ENCODE measurements at regions not wholly inside any gene's neighbourhood (a gene's known extent, or its start where the extent isn't known, plus 50 kb on each side); places are given as distances from the start of the nearest gene placed in this dataset.

- no peak for TF ChIP-seq POLR2A (IDR thresholded peaks at IDR 0.05)
- TF ChIP-seq, protein P1, sequence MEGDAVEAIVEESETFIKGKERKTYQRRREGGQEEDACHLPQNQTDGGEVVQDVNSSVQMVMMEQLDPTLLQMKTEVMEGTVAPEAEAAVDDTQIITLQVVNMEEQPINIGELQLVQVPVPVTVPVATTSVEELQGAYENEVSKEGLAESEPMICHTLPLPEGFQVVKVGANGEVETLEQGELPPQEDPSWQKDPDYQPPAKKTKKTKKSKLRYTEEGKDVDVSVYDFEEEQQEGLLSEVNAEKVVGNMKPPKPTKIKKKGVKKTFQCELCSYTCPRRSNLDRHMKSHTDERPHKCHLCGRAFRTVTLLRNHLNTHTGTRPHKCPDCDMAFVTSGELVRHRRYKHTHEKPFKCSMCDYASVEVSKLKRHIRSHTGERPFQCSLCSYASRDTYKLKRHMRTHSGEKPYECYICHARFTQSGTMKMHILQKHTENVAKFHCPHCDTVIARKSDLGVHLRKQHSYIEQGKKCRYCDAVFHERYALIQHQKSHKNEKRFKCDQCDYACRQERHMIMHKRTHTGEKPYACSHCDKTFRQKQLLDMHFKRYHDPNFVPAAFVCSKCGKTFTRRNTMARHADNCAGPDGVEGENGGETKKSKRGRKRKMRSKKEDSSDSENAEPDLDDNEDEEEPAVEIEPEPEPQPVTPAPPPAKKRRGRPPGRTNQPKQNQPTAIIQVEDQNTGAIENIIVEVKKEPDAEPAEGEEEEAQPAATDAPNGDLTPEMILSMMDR (IDR thresholded peaks at IDR 0.05) = no peak
- DNase-seq (ENCODE audit: low spot score in 2 of 2) = no peak
- intact Hi-C loops (cut with DNase I; ENCODE audit: low total_unique reads) = no loop called here
- no peak overlapping the region for H3K4me3 ChIP-seq (ENCODE audit: low read depth, poor library complexity, severe bottlenecking)
- WGBS, 2 donors = 70 to 77% methylated on average over 2 of the region's 2 CpGs
Measured at GRCh38 chr5:119740225-119740624, 110.9 kb downstream of the FAM170A start.

DNA sequence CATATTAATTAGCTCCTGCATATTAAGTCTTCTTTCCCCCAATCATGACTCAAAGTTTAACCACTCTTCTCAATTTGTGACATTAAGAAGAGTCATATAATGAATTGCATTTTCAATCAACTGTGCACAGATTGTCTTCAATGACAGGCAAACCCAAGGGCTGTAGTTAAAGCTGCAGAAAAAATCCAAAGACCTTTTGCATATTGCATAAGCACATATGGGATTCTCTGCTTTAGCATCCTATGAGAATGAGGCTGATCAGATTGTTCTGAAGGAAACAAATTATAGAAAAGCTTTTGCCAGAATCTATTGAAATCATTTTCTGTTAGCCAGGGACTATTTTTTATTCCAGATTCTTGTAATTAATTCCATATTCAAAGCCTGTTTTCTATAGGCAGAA, 112.3 kb downstream of the FAM170A start:
- H3K4me3 ChIP-seq (ENCODE audit: low read depth, poor library complexity, severe bottlenecking) = no peak overlapping the region
- no peak for DNase-seq (ENCODE audit: low spot score in 2 of 2)
- intact Hi-C loops (cut with DNase I; ENCODE audit: low total_unique reads) = no loop called here
- no peak for TF ChIP-seq POLR2A (IDR thresholded peaks at IDR 0.05)
- TF ChIP-seq, protein P1 (IDR thresholded peaks at IDR 0.05) = no peak

DNA sequence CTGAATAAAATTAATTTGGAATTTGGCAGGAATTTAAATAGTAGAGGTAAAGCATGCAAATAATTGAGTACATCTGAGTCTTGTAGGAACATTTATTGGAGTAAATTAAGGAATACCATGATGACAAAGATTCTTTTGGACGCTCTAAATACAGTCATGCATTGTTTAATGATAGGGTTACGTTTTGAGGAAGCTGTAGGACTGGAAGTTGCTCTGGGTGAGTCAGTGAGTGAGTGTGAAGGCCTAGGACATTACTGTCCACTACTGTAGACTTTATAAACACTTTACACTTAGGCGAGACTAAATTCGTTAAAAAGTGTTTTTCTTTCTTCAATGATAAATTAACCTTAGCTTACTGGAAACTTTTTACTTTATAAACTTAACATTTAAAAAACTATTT, 113.0 kb downstream of the FAM170A start:
- WGBS, 2 donors = 62 to 72% methylated on average over 4 of the region's 4 CpGs
- TF ChIP-seq POLR2A (IDR thresholded peaks at IDR 0.05) = no peak
- TF ChIP-seq, protein P1 (IDR thresholded peaks at IDR 0.05) = no peak
- intact Hi-C loops (cut with DNase I; ENCODE audit: low total_unique reads) = no loop called here
- DNase-seq (ENCODE audit: low spot score in 2 of 2) = no peak
- no peak overlapping the region for H3K4me3 ChIP-seq (ENCODE audit: low read depth, poor library complexity, severe bottlenecking)

DNA sequence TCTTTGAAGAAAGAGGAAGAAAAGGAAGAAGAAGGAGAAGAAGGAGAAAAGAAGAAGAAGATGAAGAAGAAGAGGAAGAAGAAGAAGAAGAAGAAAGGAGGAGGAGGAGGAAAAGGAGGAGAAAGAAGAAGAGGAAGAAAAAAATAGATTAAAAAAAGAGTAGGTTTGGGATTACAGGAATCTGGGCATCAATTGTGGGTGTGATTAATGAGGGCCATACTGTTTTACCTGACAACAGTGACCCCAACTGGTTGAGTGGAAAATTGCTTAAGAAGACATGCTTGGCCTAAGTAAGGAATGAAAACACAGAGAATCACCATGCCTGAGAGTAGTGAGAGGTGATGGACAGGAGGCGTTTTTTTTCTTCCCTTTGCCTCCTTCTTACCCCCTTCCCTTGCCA, 114.6 kb downstream of the FAM170A start:
- H3K4me3 ChIP-seq (ENCODE audit: low read depth, poor library complexity, severe bottlenecking) = no peak overlapping the region
- DNase-seq (ENCODE audit: low spot score in 2 of 2) = no peak
- intact Hi-C loops (cut with DNase I; ENCODE audit: low total_unique reads) = no loop called here
- TF ChIP-seq, protein P1 (IDR thresholded peaks at IDR 0.05) = no peak
- no peak for TF ChIP-seq POLR2A (IDR thresholded peaks at IDR 0.05)
- WGBS, 2 donors = 47 to 54% methylated on average over 1 of the region's 1 CpG

DNA sequence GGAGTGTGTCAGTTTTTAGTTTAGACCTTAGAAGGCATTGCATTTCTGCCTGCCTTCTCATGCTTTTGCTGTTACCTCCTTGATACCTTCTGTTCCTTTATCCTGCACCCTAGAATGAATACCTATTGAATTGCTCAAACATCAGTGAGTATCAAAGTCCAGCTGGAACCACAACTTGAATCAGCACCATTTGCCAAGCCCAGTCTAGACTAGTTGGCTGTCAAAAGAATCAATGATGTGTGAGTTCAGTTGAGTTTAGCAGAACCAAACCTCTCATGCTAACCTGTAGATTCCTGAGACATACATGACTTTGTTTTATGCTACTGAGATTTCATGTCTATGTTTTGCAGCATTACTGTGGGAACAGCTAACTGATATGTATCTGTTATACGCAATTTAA, 116.6 kb downstream of the FAM170A start:
- no peak overlapping the region for H3K4me3 ChIP-seq (ENCODE audit: low read depth, poor library complexity, severe bottlenecking)
- DNase-seq (ENCODE audit: low spot score in 2 of 2) = no peak
- TF ChIP-seq, protein P1 (IDR thresholded peaks at IDR 0.05) = no peak
- TF ChIP-seq POLR2A (IDR thresholded peaks at IDR 0.05) = no peak
- 81 to 97% methylated on average over 1 of the region's 1 CpG for WGBS, 2 donors
- intact Hi-C loops (cut with DNase I; ENCODE audit: low total_unique reads) = no loop called here

DNA sequence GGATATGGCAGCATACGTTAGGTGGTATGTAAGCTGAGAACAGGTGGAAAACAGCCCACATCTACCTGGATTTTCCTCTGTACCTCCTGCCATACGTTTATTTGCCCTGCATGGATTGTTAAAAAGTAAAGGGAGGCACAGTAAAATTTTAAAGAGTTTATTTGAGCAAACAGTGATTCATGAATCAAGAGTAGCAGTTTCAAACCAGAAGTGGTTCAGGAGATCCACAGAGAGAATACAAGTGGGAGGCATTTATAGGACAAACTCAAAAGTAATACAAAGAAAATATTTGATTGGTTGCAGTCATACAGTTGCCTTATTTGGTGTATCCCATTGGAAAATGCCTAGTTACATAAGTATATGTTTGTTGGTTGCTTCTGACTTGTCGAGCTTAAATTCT, 117.6 kb downstream of the FAM170A start:
- WGBS, 2 donors = 70 to 71% methylated on average over 3 of the region's 3 CpGs
- intact Hi-C loops (cut with DNase I; ENCODE audit: low total_unique reads) = no loop called here
- no peak for DNase-seq (ENCODE audit: low spot score in 2 of 2)
- no peak for TF ChIP-seq POLR2A (IDR thresholded peaks at IDR 0.05)
- TF ChIP-seq, protein P1 (IDR thresholded peaks at IDR 0.05) = no peak
- no peak overlapping the region for H3K4me3 ChIP-seq (ENCODE audit: low read depth, poor library complexity, severe bottlenecking)
